ENCODE measurements at regions not wholly inside any gene's neighbourhood (a gene's known extent, or its start where the extent isn't known, plus 50 kb on each side); places are given as distances from the start of the nearest gene placed in this dataset.

DNA sequence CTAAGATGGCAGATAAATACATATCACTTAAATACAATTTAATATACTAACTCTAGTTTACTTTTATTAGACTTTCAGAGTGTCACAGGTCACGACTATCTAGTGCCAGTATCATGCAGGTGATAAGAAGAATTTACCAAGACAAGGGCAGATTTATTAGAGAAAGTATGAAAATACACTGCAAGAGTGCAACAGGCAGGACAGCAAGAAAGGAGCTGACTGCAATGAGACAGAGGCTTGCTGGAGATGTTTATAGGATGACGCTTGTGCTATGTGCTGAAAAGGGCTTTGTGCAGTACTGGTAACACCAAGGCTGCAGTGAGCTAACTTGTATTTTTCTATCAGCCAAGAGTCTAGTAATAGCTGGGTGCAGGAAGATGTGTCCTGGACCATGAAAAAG is 96.7 kb upstream of the QRFPR start:
- H3K36me3 ChIP-seq (replicated peaks in 1 of 2; ENCODE audit: control insufficient read depth in 1 of 2, insufficient read depth in 2 of 2, low read length in 2 of 2): no peaks in the 10 kb centered on the region

More for the DNA sequence above, 96.7 kb upstream of the QRFPR start:
- Histone ChIP-seq H3K4me1 (ENCODE audit: insufficient read depth, low read length) (no peaks in the 10 kb centered on the region), H3K27ac (ENCODE audit: extremely low read length, insufficient read depth, low read length) (no peak overlapping the region), H4K20me1 (ENCODE audit: insufficient read depth, low read length) (no peaks in the 10 kb centered on the region), H3K9me3 (ENCODE audit: low read length) (no peaks in the 10 kb centered on the region), H3K9ac (ENCODE audit: insufficient read depth, low read depth, low read length) (no peak overlapping the region), H3K4me3 (replicated peaks in 1 of 3; ENCODE audit: insufficient read depth in 1 of 3, low read depth in 2 of 3, low read length in 3 of 3) (no peak overlapping the region), H2AFZ (ENCODE audit: low read length) (no peak overlapping the region), H3K4me2 (ENCODE audit: low read depth, low read length) (no peak overlapping the region), H3K79me2 (ENCODE audit: insufficient read depth, low read length) (no peaks in the 10 kb centered on the region), H3K27me3 (ENCODE audit: control insufficient read depth in 1 of 2, insufficient read depth in 2 of 2, low read length in 2 of 2) (no peaks in the 10 kb centered on the region; a peak in 1 of 5 replicates)
- ATAC-seq (no peak), FAIRE-seq (no peak), DNase-seq (ENCODE audit: low spot score) (no peak)
- no peak for TF ChIP-seq ZNF773 (CRISPR knock-in tag; IDR thresholded peaks at IDR 0.05; ENCODE audit: borderline replicate concordance)
- TF ChIP-seq RAD21 (CRISPR knock-in tag; IDR thresholded peaks at IDR 0.05): no peak
- TF ChIP-seq, protein P1, sequence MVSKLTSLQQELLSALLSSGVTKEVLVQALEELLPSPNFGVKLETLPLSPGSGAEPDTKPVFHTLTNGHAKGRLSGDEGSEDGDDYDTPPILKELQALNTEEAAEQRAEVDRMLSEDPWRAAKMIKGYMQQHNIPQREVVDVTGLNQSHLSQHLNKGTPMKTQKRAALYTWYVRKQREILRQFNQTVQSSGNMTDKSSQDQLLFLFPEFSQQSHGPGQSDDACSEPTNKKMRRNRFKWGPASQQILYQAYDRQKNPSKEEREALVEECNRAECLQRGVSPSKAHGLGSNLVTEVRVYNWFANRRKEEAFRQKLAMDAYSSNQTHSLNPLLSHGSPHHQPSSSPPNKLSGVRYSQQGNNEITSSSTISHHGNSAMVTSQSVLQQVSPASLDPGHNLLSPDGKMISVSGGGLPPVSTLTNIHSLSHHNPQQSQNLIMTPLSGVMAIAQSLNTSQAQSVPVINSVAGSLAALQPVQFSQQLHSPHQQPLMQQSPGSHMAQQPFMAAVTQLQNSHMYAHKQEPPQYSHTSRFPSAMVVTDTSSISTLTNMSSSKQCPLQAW (CRISPR knock-in tag; IDR thresholded peaks at IDR 0.05): no peak
- TF ChIP-seq, protein P2, sequence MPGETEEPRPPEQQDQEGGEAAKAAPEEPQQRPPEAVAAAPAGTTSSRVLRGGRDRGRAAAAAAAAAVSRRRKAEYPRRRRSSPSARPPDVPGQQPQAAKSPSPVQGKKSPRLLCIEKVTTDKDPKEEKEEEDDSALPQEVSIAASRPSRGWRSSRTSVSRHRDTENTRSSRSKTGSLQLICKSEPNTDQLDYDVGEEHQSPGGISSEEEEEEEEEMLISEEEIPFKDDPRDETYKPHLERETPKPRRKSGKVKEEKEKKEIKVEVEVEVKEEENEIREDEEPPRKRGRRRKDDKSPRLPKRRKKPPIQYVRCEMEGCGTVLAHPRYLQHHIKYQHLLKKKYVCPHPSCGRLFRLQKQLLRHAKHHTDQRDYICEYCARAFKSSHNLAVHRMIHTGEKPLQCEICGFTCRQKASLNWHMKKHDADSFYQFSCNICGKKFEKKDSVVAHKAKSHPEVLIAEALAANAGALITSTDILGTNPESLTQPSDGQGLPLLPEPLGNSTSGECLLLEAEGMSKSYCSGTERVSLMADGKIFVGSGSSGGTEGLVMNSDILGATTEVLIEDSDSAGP (CRISPR knock-in tag; IDR thresholded peaks at IDR 0.05; ENCODE audit: borderline replicate concordance): no peak
- TF ChIP-seq HIVEP1 (CRISPR knock-in tag; IDR thresholded peaks at IDR 0.05): no peak
- no peak for TF ChIP-seq KLF16 (CRISPR knock-in tag; IDR thresholded peaks at IDR 0.05)
- TF ChIP-seq ZFYVE20 (CRISPR knock-in tag; IDR thresholded peaks at IDR 0.05; ENCODE audit: borderline replicate concordance, low read depth): no peak
- no peak for TF ChIP-seq SETDB1 (CRISPR knock-in tag; IDR thresholded peaks at IDR 0.05; ENCODE audit: borderline replicate concordance)
- TF ChIP-seq, protein P3, sequence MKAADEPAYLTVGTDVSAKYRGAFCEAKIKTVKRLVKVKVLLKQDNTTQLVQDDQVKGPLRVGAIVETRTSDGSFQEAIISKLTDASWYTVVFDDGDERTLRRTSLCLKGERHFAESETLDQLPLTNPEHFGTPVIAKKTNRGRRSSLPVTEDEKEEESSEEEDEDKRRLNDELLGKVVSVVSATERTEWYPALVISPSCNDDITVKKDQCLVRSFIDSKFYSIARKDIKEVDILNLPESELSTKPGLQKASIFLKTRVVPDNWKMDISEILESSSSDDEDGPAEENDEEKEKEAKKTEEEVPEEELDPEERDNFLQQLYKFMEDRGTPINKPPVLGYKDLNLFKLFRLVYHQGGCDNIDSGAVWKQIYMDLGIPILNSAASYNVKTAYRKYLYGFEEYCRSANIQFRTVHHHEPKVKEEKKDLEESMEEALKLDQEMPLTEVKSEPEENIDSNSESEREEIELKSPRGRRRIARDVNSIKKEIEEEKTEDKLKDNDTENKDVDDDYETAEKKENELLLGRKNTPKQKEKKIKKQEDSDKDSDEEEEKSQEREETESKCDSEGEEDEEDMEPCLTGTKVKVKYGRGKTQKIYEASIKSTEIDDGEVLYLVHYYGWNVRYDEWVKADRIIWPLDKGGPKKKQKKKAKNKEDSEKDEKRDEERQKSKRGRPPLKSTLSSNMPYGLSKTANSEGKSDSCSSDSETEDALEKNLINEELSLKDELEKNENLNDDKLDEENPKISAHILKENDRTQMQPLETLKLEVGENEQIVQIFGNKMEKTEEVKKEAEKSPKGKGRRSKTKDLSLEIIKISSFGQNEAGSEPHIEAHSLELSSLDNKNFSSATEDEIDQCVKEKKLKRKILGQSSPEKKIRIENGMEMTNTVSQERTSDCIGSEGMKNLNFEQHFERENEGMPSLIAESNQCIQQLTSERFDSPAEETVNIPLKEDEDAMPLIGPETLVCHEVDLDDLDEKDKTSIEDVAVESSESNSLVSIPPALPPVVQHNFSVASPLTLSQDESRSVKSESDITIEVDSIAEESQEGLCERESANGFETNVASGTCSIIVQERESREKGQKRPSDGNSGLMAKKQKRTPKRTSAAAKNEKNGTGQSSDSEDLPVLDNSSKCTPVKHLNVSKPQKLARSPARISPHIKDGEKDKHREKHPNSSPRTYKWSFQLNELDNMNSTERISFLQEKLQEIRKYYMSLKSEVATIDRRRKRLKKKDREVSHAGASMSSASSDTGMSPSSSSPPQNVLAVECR (CRISPR knock-in tag; IDR thresholded peaks at IDR 0.05; ENCODE audit: borderline replicate concordance): no peak
- no peak for TF ChIP-seq ADNP (CRISPR knock-in tag; IDR thresholded peaks at IDR 0.05)
- TF ChIP-seq, protein P4, sequence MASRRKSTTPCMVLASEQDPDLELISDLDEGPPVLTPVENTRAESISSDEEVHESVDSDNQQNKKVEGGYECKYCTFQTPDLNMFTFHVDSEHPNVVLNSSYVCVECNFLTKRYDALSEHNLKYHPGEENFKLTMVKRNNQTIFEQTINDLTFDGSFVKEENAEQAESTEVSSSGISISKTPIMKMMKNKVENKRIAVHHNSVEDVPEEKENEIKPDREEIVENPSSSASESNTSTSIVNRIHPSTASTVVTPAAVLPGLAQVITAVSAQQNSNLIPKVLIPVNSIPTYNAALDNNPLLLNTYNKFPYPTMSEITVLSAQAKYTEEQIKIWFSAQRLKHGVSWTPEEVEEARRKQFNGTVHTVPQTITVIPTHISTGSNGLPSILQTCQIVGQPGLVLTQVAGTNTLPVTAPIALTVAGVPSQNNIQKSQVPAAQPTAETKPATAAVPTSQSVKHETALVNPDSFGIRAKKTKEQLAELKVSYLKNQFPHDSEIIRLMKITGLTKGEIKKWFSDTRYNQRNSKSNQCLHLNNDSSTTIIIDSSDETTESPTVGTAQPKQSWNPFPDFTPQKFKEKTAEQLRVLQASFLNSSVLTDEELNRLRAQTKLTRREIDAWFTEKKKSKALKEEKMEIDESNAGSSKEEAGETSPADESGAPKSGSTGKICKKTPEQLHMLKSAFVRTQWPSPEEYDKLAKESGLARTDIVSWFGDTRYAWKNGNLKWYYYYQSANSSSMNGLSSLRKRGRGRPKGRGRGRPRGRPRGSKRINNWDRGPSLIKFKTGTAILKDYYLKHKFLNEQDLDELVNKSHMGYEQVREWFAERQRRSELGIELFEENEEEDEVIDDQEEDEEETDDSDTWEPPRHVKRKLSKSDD (CRISPR knock-in tag; IDR thresholded peaks at IDR 0.05; ENCODE audit: low read depth): no peak
- no peak for TF ChIP-seq CHCHD3 (CRISPR knock-in tag; IDR thresholded peaks at IDR 0.05)
- no peak for TF ChIP-seq ZNF20 (CRISPR knock-in tag; IDR thresholded peaks at IDR 0.05)
- no peak for TF ChIP-seq ZNF556 (CRISPR knock-in tag; IDR thresholded peaks at IDR 0.05; ENCODE audit: borderline replicate concordance)
- no peak for TF ChIP-seq YEATS2 (CRISPR knock-in tag; IDR thresholded peaks at IDR 0.05; ENCODE audit: borderline replicate concordance)
- no peak for TF ChIP-seq IRF2 (CRISPR knock-in tag; IDR thresholded peaks at IDR 0.05)
- intact Hi-C loops (cut with micrococcal nuclease; ENCODE audit: unreplicated experiment): no loop called here
- no TSS peak for BruUV-seq (replicated peaks)
- POLR2A ChIA-PET: no interaction called here
- in situ Hi-C loops (cut with HindIII; ENCODE audit: extremely low pct_ligation_motif_present, low pct_unique_long_range_greater_than_20kb): no loop called here
- CTCF ChIA-PET (ENCODE audit: low intra/inter-chr PET ratio, low total read pairs): no interaction called here
- WGBS (ENCODE audit: low lambda C conversion rate): 4% methylated on average over 2 of the region's 2 CpGs
